HepG2 (cell line): ENCODE measurements at regions not wholly inside any gene's neighbourhood (a gene's known extent, or its start where the extent isn't known, plus 50 kb on each side); places are given as distances from the start of the nearest gene placed in this dataset.

Experiments used
- ARID5B ChIP-seq: IDR thresholded peaks from 2 replicates; pipeline ENCODE4 v1.4.0; 2020; ENCODE audit warnings: mild to moderate bottlenecking, missing genetic modification reagents
- ATAD3A ChIP-seq: sonication (generic); formaldehyde crosslinking; IDR thresholded peaks from 2 replicates; pipeline ENCODE4 v1.4.0; 2020; ENCODE audit warnings: missing genetic modification reagents
- CEBPG ChIP-seq: IDR thresholded peaks from 2 replicates; pipeline ENCODE4 v1.6.1; 2016
- CREB3 ChIP-seq: sonication (generic); formaldehyde crosslinking; IDR thresholded peaks from 2 replicates; pipeline ENCODE4 v1.5.0; 2020; ENCODE audit warnings: missing genetic modification reagents
- GFI1 ChIP-seq: sonication (generic); formaldehyde crosslinking; IDR thresholded peaks from 2 replicates; pipeline ENCODE4 v1.5.0; 2020; ENCODE audit warnings: missing genetic modification reagents, mild to moderate bottlenecking, borderline replicate concordance
- HMG20A ChIP-seq: IDR thresholded peaks from 2 replicates; pipeline ENCODE4 v1.6.1; 2016; ENCODE audit warnings: borderline replicate concordance
- HNRNPH1 ChIP-seq: fragments of 200-400 bp; formaldehyde crosslinking; optimal IDR thresholded peaks from 2 replicates; pipeline ENCODE3; 2017; ENCODE audit warnings: mild to moderate bottlenecking, low read depth, low read length
- HNRNPL ChIP-seq: fragments of 200-400 bp; formaldehyde crosslinking; IDR thresholded peaks from 2 replicates; pipeline ENCODE4 v1.6.1; 2017; ENCODE audit warnings: mild to moderate bottlenecking, low read depth, low read length
- IRF2 ChIP-seq: IDR thresholded peaks from 2 replicates; pipeline ENCODE4 v1.6.1; 2018; ENCODE audit warnings: missing genetic modification reagents, missing compliant biosample characterization
- KDM1A ChIP-seq: IDR thresholded peaks from 2 replicates; pipeline ENCODE4 v1.6.1; 2016; ENCODE audit warnings: missing compliant biosample characterization
- NFKBIZ ChIP-seq: IDR thresholded peaks from 2 replicates; pipeline ENCODE4 v1.6.1; 2018; ENCODE audit warnings: missing genetic modification reagents, missing compliant biosample characterization
- PHF8 ChIP-seq: sonication (generic); formaldehyde crosslinking; IDR thresholded peaks from 2 replicates; pipeline ENCODE4 v1.5.0; 2020; ENCODE audit warnings: missing genetic modification reagents
- PPARG ChIP-seq: conservative IDR thresholded peaks from 2 replicates; pipeline ENCODE4 v1.6.1; 2016; ENCODE audit warnings: missing biosample characterization, missing genetic modification reagents
- RCOR2 ChIP-seq: IDR thresholded peaks from 2 replicates; pipeline ENCODE4 v1.6.1; 2016; ENCODE audit warnings: missing biosample characterization, missing genetic modification reagents
- SATB2 ChIP-seq: sonication (generic); formaldehyde crosslinking; IDR thresholded peaks from 2 replicates; pipeline ENCODE4 v1.5.0; 2020; ENCODE audit warnings: missing genetic modification reagents
- SOX6 ChIP-seq, 2 experiments: fragments of 450-650 bp in 1 of 2; sonication (generic) in 1 of 2; formaldehyde crosslinking in 1 of 2; IDR thresholded peaks; 2 replicates each; pipeline versions ENCODE4 v1.4.0 to v1.6.1; 2017 to 2020; ENCODE audit warnings: antibody characterized with exemption in 1 of 2, mild to moderate bottlenecking in 1 of 2, missing genetic modification reagents in 1 of 2
- THAP11 ChIP-seq: IDR thresholded peaks from 2 replicates; pipeline ENCODE4 v1.6.1; 2016; ENCODE audit warnings: missing biosample characterization, missing genetic modification reagents
- ZNF124 ChIP-seq: sonication (generic); formaldehyde crosslinking; IDR thresholded peaks from 2 replicates; pipeline ENCODE4 v1.4.0; 2020; ENCODE audit warnings: missing genetic modification reagents
- ZNF326 ChIP-seq: sonication (generic); formaldehyde crosslinking; IDR thresholded peaks from 2 replicates; pipeline ENCODE4 v1.4.0; 2020; ENCODE audit warnings: missing genetic modification reagents, borderline replicate concordance
- ZNF34 ChIP-seq: sonication (generic); formaldehyde crosslinking; IDR thresholded peaks from 2 replicates; pipeline ENCODE4 v1.4.0; 2020; ENCODE audit warnings: mild to moderate bottlenecking, missing genetic modification reagents, borderline replicate concordance
- ZNF510 ChIP-seq: sonication (generic); formaldehyde crosslinking; IDR thresholded peaks from 2 replicates; pipeline ENCODE4 v1.4.0; 2020; ENCODE audit warnings: low read depth, mild to moderate bottlenecking, missing genetic modification reagents
- ZNF543 ChIP-seq: sonication (generic); formaldehyde crosslinking; IDR thresholded peaks from 2 replicates; pipeline ENCODE4 v1.4.0; 2020; ENCODE audit warnings: mild to moderate bottlenecking, missing genetic modification reagents
- ZNF710 ChIP-seq: sonication (generic); formaldehyde crosslinking; IDR thresholded peaks from 2 replicates; pipeline ENCODE4 v1.5.0; 2020; ENCODE audit warnings: mild to moderate bottlenecking, missing genetic modification reagents, borderline replicate concordance
- ZNF839 ChIP-seq: sonication (generic); formaldehyde crosslinking; IDR thresholded peaks from 2 replicates; pipeline ENCODE4 v1.4.0; 2020; ENCODE audit warnings: missing genetic modification reagents, mild to moderate bottlenecking, borderline replicate concordance
- ZSCAN9 ChIP-seq: IDR thresholded peaks from 2 replicates; pipeline ENCODE4 v1.6.1; 2016; ENCODE audit warnings: borderline replicate concordance

DNA sequence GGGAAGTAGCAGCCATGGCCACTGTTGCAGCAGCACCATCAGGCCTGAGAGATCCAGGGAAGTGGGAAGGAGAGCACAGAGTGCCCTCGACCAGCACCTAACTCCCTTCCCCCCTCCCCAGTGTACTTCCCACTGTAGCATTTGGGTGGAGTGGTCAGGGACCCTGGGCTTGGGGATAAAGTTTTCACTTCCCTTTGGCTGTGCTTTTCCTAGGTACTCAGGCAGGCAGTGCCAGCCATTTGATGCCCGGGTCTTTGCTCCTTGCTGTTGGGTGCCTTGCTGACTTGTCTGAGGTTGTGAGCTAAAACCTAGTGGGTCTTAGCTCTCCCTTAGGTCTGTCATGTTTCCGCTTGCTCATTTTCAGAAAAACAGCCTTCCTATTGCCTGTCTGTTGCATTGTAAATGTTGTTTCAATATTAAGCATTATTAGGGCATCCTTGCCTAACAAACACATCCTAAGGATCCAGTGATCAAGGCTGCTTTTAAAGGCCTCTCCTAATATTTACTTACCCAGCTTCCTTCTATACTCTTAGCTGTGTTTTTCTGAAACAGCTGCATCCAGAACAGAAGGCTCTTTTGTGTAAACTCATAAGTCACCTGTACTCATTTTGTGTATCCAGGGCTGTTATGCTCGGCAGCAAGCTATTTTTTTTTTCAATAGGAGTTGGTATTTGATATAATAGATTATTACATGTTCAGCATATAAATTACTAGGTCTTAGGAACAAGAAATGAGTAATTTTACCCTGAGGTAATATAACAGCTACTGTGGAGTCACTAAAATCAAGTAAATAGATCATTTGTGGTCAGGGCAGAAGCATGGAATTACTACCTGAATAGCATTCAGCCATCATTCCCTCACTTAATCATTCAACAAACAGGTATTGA, 418.6 kb upstream of the PROX1 start (continued):
- no peak for TF ChIP-seq ZNF326 (CRISPR knock-in tag)
- TF ChIP-seq HMG20A (CRISPR knock-in tag) = peak; percentile 74; the same call in 1 of the 2 replicates
- TF ChIP-seq ARID5B (CRISPR knock-in tag) = peak; percentile 77
- 0 out of 2 replicates have a peak, but pooled peaks have one; percentile 25 for TF ChIP-seq THAP11 (CRISPR knock-in tag)
- TF ChIP-seq GFI1 = no peak
- TF ChIP-seq ZSCAN9 = peak; percentile 74
- 0 out of 2 replicates have a peak, but pooled peaks have one; percentile 19 for TF ChIP-seq NFKBIZ (CRISPR knock-in tag)
- 0 out of 2 replicates have a peak, but pooled peaks have one; percentile 72 for TF ChIP-seq ZNF710
- peak; percentile 33 for TF ChIP-seq HNRNPH1
- TF ChIP-seq ZNF34 (CRISPR knock-in tag) = 0 out of 2 replicates have a peak, but pooled peaks have one; percentile 22
- TF ChIP-seq ZNF839 (CRISPR knock-in tag) = no peak
- TF ChIP-seq SOX6 (IDR thresholded peaks at IDR 0.05) = no peak
- TF ChIP-seq SOX6 (CRISPR knock-in tag; IDR thresholded peaks at IDR 0.05) = peak; percentile 71; the same call in 1 of the 2 replicates
- TF ChIP-seq IRF2 (CRISPR knock-in tag) = no peak
- TF ChIP-seq HNRNPL = 0 out of 2 replicates have a peak, but pooled peaks have one; percentile 66
- no peak for TF ChIP-seq PHF8 (CRISPR knock-in tag)
- no peak for TF ChIP-seq CREB3 (CRISPR knock-in tag)
- peak; percentile 89 for TF ChIP-seq SATB2 (CRISPR knock-in tag)
- TF ChIP-seq PPARG (CRISPR knock-in tag) = peak; percentile 63; the same call in 1 of the 2 replicates
- TF ChIP-seq KDM1A (CRISPR knock-in tag) = no peak
- TF ChIP-seq RCOR2 = peak; percentile 75
- TF ChIP-seq CEBPG (CRISPR knock-in tag) = peak; percentile 64; the same call in 1 of the 2 replicates
- TF ChIP-seq ZNF543 (CRISPR knock-in tag) = no peak
- no peak for TF ChIP-seq ZNF124 (CRISPR knock-in tag)
- TF ChIP-seq ZNF510 (CRISPR knock-in tag) = peak; percentile 52; the same call in 1 of the 2 replicates
- no peak for TF ChIP-seq ATAD3A (CRISPR knock-in tag)
